SU-DHL-6 (cell line): ENCODE measurements at regions not wholly inside any gene's neighbourhood (a gene's known extent, or its start where the extent isn't known, plus 50 kb on each side); places are given as distances from the start of the nearest gene placed in this dataset.
"Not testable (repeated sequence)": the region's sequence is repeated elsewhere in the genome, so short reads cannot be mapped to it uniquely, and the experiment has no call there.

Source experiments
- H2AFZ ChIP-seq: fragments of 200-600 bp; sonication (generic); 2 replicates; pipeline ENCODE4 v1.6.1; 2014; ENCODE audit warnings: low read depth, mild to moderate bottlenecking, moderate library complexity, mixed read lengths, antibody characterized with exemption, low read length; ENCODE audit not compliant: severe bottlenecking
- H3F3A ChIP-seq: fragments of 200-600 bp; shearing (Covaris generic); 2 replicates; pipeline ENCODE4 v1.6.0; 2016; ENCODE audit warnings: antibody characterized with exemption, mild to moderate bottlenecking; ENCODE audit not compliant: insufficient read depth
- H3K27ac ChIP-seq: fragments of 200-600 bp; sonication (generic); 2 replicates; pipeline ENCODE4 v1.5.1; 2016; ENCODE audit warnings: low read depth, mild to moderate bottlenecking, low read length, moderate library complexity, mixed read lengths
- H3K27me3 ChIP-seq: fragments of 200-600 bp; sonication (generic), shearing (Covaris generic); 2 replicates; pipeline ENCODE4 v1.6.0; 2014; ENCODE audit warnings: mild to moderate bottlenecking, low read length
- H3K36me3 ChIP-seq: fragments of 200-600 bp; sonication (generic); 2 replicates; pipeline ENCODE4 v1.6.1; 2014; ENCODE audit warnings: mild to moderate bottlenecking, low read length, mixed read lengths
- H3K4me2 ChIP-seq: fragments of 300-600, 200-600 bp; shearing (Covaris generic), sonication (generic); 2 replicates; pipeline ENCODE4 v1.6.0; 2014; ENCODE audit warnings: low read length, low read depth, mild to moderate bottlenecking; ENCODE audit not compliant: poor library complexity, severe bottlenecking
- H3K4me3 ChIP-seq: fragments of 200-600 bp; sonication (generic); 2 replicates; pipeline ENCODE4 v1.5.1; 2014; ENCODE audit warnings: antibody characterized with exemption, low read length, mild to moderate bottlenecking, mixed read lengths; ENCODE audit not compliant: insufficient read depth, poor library complexity, severe bottlenecking
- H3K79me2 ChIP-seq: fragments of 200-600 bp; sonication (generic); 2 replicates; pipeline ENCODE4 v1.6.1; 2014; ENCODE audit warnings: mild to moderate bottlenecking, low read length, moderate library complexity; ENCODE audit not compliant: insufficient read depth
- H3K9ac ChIP-seq: fragments of 200-600 bp; sonication (generic); 2 replicates; pipeline ENCODE4 v1.7.0; 2014; ENCODE audit warnings: mild to moderate bottlenecking, low read length
- H3K9me2 ChIP-seq: fragments of 200-600 bp; sonication (generic); replicated peaks from 2 replicates; pipeline ENCODE4 v1.6.1; 2014; ENCODE audit warnings: low read length; ENCODE audit not compliant: insufficient read depth
- H3K9me3 ChIP-seq: fragments of 200-600 bp; sonication (generic); 2 replicates; pipeline ENCODE4 v1.6.1; 2014; ENCODE audit warnings: low read length, mixed read lengths; ENCODE audit not compliant: insufficient read depth
- H4K20me1 ChIP-seq: fragments of 200-600 bp; sonication (generic); 2 replicates; pipeline ENCODE4 v1.6.1; 2014; ENCODE audit warnings: low read depth, mild to moderate bottlenecking, antibody characterized with exemption, low read length, moderate library complexity, mixed read lengths
- EZH2phosphoT487 ChIP-seq: fragments of 200-600 bp; sonication (generic), shearing (Covaris generic); conservative IDR thresholded peaks from 2 replicates; pipeline ENCODE4 v1.6.1; 2018; ENCODE audit warnings: mild to moderate bottlenecking, antibody characterized with exemption, low read length, moderate library complexity, mixed read lengths
- TF ChIP-seq, protein P1 (sequence below): fragments of 200-600 bp; sonication (generic); IDR thresholded peaks from one replicate; pipeline ENCODE4 v1.5.1; 2017; ENCODE audit warnings: antibody characterized with exemption, mild to moderate bottlenecking, low read length, moderate library complexity; ENCODE audit not compliant: insufficient read depth, poor library complexity, severe bottlenecking

- H3K36me3 ChIP-seq: no peaks in the 10 kb centered on the region
- H3K27ac ChIP-seq: no peak overlapping the region
- H3K9ac ChIP-seq: no peak overlapping the region
- H3K27me3 ChIP-seq: no peaks in the 10 kb centered on the region
- H3K79me2 ChIP-seq: no peaks in the 10 kb centered on the region
- no peaks in the 10 kb centered on the region for H3K9me3 ChIP-seq
- no peaks in the 10 kb centered on the region for H4K20me1 ChIP-seq
- TF ChIP-seq, protein P1, sequence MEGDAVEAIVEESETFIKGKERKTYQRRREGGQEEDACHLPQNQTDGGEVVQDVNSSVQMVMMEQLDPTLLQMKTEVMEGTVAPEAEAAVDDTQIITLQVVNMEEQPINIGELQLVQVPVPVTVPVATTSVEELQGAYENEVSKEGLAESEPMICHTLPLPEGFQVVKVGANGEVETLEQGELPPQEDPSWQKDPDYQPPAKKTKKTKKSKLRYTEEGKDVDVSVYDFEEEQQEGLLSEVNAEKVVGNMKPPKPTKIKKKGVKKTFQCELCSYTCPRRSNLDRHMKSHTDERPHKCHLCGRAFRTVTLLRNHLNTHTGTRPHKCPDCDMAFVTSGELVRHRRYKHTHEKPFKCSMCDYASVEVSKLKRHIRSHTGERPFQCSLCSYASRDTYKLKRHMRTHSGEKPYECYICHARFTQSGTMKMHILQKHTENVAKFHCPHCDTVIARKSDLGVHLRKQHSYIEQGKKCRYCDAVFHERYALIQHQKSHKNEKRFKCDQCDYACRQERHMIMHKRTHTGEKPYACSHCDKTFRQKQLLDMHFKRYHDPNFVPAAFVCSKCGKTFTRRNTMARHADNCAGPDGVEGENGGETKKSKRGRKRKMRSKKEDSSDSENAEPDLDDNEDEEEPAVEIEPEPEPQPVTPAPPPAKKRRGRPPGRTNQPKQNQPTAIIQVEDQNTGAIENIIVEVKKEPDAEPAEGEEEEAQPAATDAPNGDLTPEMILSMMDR: no peak
- no peak for TF ChIP-seq EZH2phosphoT487
- H2AFZ ChIP-seq: no peak overlapping the region
- H3K4me3 ChIP-seq: no peak overlapping the region
- no peaks in the 10 kb centered on the region for H3K9me2 ChIP-seq
- H3F3A ChIP-seq: no peaks in the 10 kb centered on the region
- no peak overlapping the region for H3K4me2 ChIP-seq
These were observed 1309.0 kb downstream of the EPHA7 start for GRCh38 chr6:92110403-92110802.

DNA sequence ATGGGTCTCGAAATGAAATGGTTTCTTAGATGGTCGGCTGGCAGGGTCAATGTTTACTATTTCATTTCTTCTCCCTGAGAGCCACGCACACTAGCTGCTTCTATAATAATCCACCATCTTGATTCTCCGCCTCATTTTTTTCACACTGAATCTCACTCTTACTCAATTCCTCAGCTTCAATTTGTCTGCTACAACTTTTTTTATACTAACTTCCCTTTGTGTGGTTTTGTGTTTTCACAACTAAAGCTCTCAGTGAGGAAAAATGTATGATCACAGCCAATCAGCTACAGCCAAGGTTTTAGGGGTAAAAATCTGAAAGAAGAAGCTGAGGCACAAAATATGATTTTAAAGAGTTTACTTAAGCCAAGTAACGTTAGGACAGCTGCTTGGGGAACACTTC lies 1309.4 kb downstream of the EPHA7 start:
- no peak overlapping the region for H3K4me2 ChIP-seq
- no peaks in the 10 kb centered on the region for H3K27me3 ChIP-seq
- no peaks in the 10 kb centered on the region for H3F3A ChIP-seq
- H2AFZ ChIP-seq: no peak overlapping the region
- no peak overlapping the region for H3K27ac ChIP-seq
- H4K20me1 ChIP-seq: no peaks in the 10 kb centered on the region
- H3K9me2 ChIP-seq: no peaks in the 10 kb centered on the region
- no peak overlapping the region for H3K9ac ChIP-seq
- no peaks in the 10 kb centered on the region for H3K79me2 ChIP-seq
- H3K9me3 ChIP-seq: no peaks in the 10 kb centered on the region
- no peak overlapping the region for H3K4me3 ChIP-seq
- TF ChIP-seq, protein P1: no peak
- no peak for TF ChIP-seq EZH2phosphoT487
- no peaks in the 10 kb centered on the region for H3K36me3 ChIP-seq

- no peaks in the 10 kb centered on the region for H3K79me2 ChIP-seq
- no peaks in the 10 kb centered on the region for H3K9me3 ChIP-seq
- no peak for TF ChIP-seq EZH2phosphoT487
- no peak overlapping the region for H3K27ac ChIP-seq
- no peak overlapping the region for H3K4me3 ChIP-seq
- H3K27me3 ChIP-seq: no peaks in the 10 kb centered on the region
- H3K36me3 ChIP-seq: no peaks in the 10 kb centered on the region
- H4K20me1 ChIP-seq: no peaks in the 10 kb centered on the region
- H3K4me2 ChIP-seq: no peak overlapping the region
- no peaks in the 10 kb centered on the region for H3K9me2 ChIP-seq
- H2AFZ ChIP-seq: no peak overlapping the region
- no peak overlapping the region for H3K9ac ChIP-seq
- no peaks in the 10 kb centered on the region for H3F3A ChIP-seq
These were observed 1310.1 kb downstream of the EPHA7 start for GRCh38 chr6:92109256-92109655.

DNA sequence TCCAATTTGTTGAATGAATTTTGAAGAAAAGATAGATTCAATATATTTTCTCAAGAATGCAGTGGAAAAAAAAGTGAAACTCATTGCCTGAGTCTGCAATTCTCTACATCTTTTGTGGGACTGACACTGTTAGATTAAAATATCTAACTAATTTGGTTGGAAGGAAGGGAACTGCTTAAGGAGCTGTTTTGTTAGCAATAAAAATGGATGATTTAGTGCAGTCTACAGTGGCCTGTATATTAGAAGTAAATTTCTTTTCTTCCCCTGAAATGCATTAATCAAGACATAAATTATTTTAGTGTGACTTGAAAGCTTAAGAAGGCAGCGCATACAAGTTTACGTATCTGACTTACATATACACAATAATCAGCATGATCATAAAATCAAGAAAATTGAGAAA lies 1332.6 kb downstream of the EPHA7 start:
- no peak overlapping the region for H2AFZ ChIP-seq
- H3K4me2 ChIP-seq: no peak overlapping the region
- H3K79me2 ChIP-seq: no peaks in the 10 kb centered on the region
- no peaks in the 10 kb centered on the region for H3F3A ChIP-seq
- H3K36me3 ChIP-seq: no peaks in the 10 kb centered on the region
- H3K9me3 ChIP-seq: no peaks in the 10 kb centered on the region
- H3K4me3 ChIP-seq: no peak overlapping the region
- no peaks in the 10 kb centered on the region for H3K9me2 ChIP-seq
- no peak overlapping the region for H3K27ac ChIP-seq
- no peaks in the 10 kb centered on the region for H4K20me1 ChIP-seq
- no peaks in the 10 kb centered on the region for H3K27me3 ChIP-seq
- H3K9ac ChIP-seq: no peak overlapping the region
- TF ChIP-seq, protein P1: no peak
- TF ChIP-seq EZH2phosphoT487: no peak

GRCh38 chr6:92083914-92084313 lies 1335.4 kb downstream of the EPHA7 start:
- H2AFZ ChIP-seq, H3K9me2 ChIP-seq, H3K9ac ChIP-seq, H3F3A ChIP-seq, H3K4me2 ChIP-seq, H3K79me2 ChIP-seq, H3K4me3 ChIP-seq, H3K36me3 ChIP-seq, H3K27me3 ChIP-seq, H3K9me3 ChIP-seq, H4K20me1 ChIP-seq, H3K27ac ChIP-seq: not testable (repeated sequence)
